HG03097 (cell line): ENCODE measurements at regions not wholly inside any gene's neighbourhood (a gene's known extent, or its start where the extent isn't known, plus 50 kb on each side); places are given as distances from the start of the nearest gene placed in this dataset.
A peak's percentile ranks its signal among the peaks of the same experiment; 100 is the strongest.

Experiments
- ATAC-seq: cut with Tn5 transposase; IDR thresholded peaks from one replicate; pipeline ENCODE4 v1.9.1; 2021; ENCODE audit not compliant: unreplicated experiment, low FRiP score

GRCh38 chr10:25113191-25114035 is 61.4 kb upstream of the GPR158 start:
- peak; percentile 94 for ATAC-seq

GRCh38 chr10:25114036-25114411 is 60.8 kb upstream of the GPR158 start:
- ATAC-seq, result no peak

GRCh38 chr10:25117757-25118156 is 57.0 kb upstream of the GPR158 start:
- ATAC-seq, result no peak

- ATAC-seq, result no peak
These were observed 54.6 kb upstream of the GPR158 start for GRCh38 chr10:25120188-25120587.
